GM23248 (cell line): ENCODE measurements at regions not wholly inside any gene's neighbourhood (a gene's known extent, or its start where the extent isn't known, plus 50 kb on each side); places are given as distances from the start of the nearest gene placed in this dataset.

Experiments
- EZH2 ChIP-seq: fragments of 200-600 bp; sonication (generic); IDR thresholded peaks from 2 replicates; pipeline ENCODE4 v1.6.1; 2018; ENCODE audit warnings: antibody characterized with exemption, mild to moderate bottlenecking; ENCODE audit not compliant: insufficient read depth, poor library complexity, severe bottlenecking
- EZH2phosphoT487 ChIP-seq: fragments of 200-600 bp; sonication (generic); IDR thresholded peaks from 2 replicates; pipeline ENCODE4 v1.6.1; 2018; ENCODE audit warnings: antibody characterized with exemption, moderate library complexity, mild to moderate bottlenecking, low read depth; ENCODE audit not compliant: insufficient read depth

GRCh38 chr14:34254571-34254970 is 207.5 kb downstream of the SPTSSA start:
- no peak for TF ChIP-seq EZH2
- no peak for TF ChIP-seq EZH2phosphoT487
